ENCODE measurements at regions not wholly inside any gene's neighbourhood (a gene's known extent, or its start where the extent isn't known, plus 50 kb on each side); places are given as distances from the start of the nearest gene placed in this dataset.

- Histone ChIP-seq H3K9me3 (no peaks in the 10 kb centered on the region), H3K36me3 (no peaks in the 10 kb centered on the region), H3K27me3 (no peaks in the 10 kb centered on the region), H3K27ac (no peak overlapping the region), H3K4me1 (no peaks in the 10 kb centered on the region), H3K4me3 (no peak overlapping the region)
- ATAC-seq (no peak), DNase-seq (no peak)
- no peak for TF ChIP-seq CTCF (IDR thresholded peaks at IDR 0.05)
- intact Hi-C loops (cut with DNase I) = no loop called here
Measured at GRCh38 chr16:9438991-9439390, 347.5 kb downstream of the HAPSTR1 start.

- Histone ChIP-seq H3K9me3 (no peaks in the 10 kb centered on the region), H3K27ac (no peak overlapping the region), H3K4me3 (no peak overlapping the region), H3K36me3 (no peaks in the 10 kb centered on the region), H3K27me3 (no peaks in the 10 kb centered on the region), H3K4me1 (no peaks in the 10 kb centered on the region)
- intact Hi-C loops (cut with DNase I) = no loop called here
- TF ChIP-seq CTCF (IDR thresholded peaks at IDR 0.05) = no peak
- DNase-seq (no peak), ATAC-seq (peak; percentile 24)
Measured at GRCh38 chr16:9441012-9441411, 349.6 kb downstream of the HAPSTR1 start.

GRCh38 chr16:9443864-9444263 is 352.4 kb downstream of the HAPSTR1 start:
- H3K36me3 ChIP-seq = no peaks in the 10 kb centered on the region
- no peaks in the 10 kb centered on the region for H3K9me3 ChIP-seq
- TF ChIP-seq CTCF (IDR thresholded peaks at IDR 0.05) = no peak
- H3K4me3 ChIP-seq = no peak overlapping the region
- intact Hi-C loops (cut with DNase I) = no loop called here
- ATAC-seq (no peak), DNase-seq (no peak)
- no peaks in the 10 kb centered on the region for H3K4me1 ChIP-seq
- no peaks in the 10 kb centered on the region for H3K27me3 ChIP-seq
- no peak overlapping the region for H3K27ac ChIP-seq

GRCh38 chr16:9446471-9447194 is 355.2 kb downstream of the HAPSTR1 start:
- ATAC-seq = no peak
- no peaks in the 10 kb centered on the region for H3K36me3 ChIP-seq
- no peaks in the 10 kb centered on the region for H3K9me3 ChIP-seq
- no peak overlapping the region for H3K4me3 ChIP-seq
- H3K27ac ChIP-seq = no peak overlapping the region
- no peaks in the 10 kb centered on the region for H3K4me1 ChIP-seq
- TF ChIP-seq CTCF (IDR thresholded peaks at IDR 0.05) = no peak
- DNase-seq = no peak
- H3K27me3 ChIP-seq = no peaks in the 10 kb centered on the region
- intact Hi-C loops (cut with DNase I) = no loop called here

GRCh38 chr16:9447195-9447551 is 355.7 kb downstream of the HAPSTR1 start:
- intact Hi-C loops (cut with DNase I) = no loop called here
- Histone ChIP-seq H3K4me1 (no peaks in the 10 kb centered on the region), H3K36me3 (no peaks in the 10 kb centered on the region), H3K9me3 (no peaks in the 10 kb centered on the region), H3K27ac (no peak overlapping the region), H3K4me3 (no peak overlapping the region), H3K27me3 (no peaks in the 10 kb centered on the region)
- ATAC-seq (peak; percentile 77), DNase-seq (peak; percentile 83)
- no peak for TF ChIP-seq CTCF (IDR thresholded peaks at IDR 0.05)

- intact Hi-C loops (cut with DNase I) = no loop called here
- H3K4me3 ChIP-seq = no peak overlapping the region
- H3K36me3 ChIP-seq = no peaks in the 10 kb centered on the region
- no peaks in the 10 kb centered on the region for H3K4me1 ChIP-seq
- no peaks in the 10 kb centered on the region for H3K27me3 ChIP-seq
- H3K9me3 ChIP-seq = no peaks in the 10 kb centered on the region
- no peak for TF ChIP-seq CTCF (IDR thresholded peaks at IDR 0.05)
- H3K27ac ChIP-seq = no peak overlapping the region
- ATAC-seq (no peak), DNase-seq (no peak)
Measured at GRCh38 chr16:9447699-9448098, 356.3 kb downstream of the HAPSTR1 start.
